NAMALWA (cell line): ENCODE measurements at regions not wholly inside any gene's neighbourhood (a gene's known extent, or its start where the extent isn't known, plus 50 kb on each side); places are given as distances from the start of the nearest gene placed in this dataset.

Experiments
- DNase-seq: peaks from one replicate; pipeline ENCODE4 v3.0.0-alpha.2; 2015; ENCODE audit warnings: low spot score

- DNase-seq = peak; percentile 79
Observed at GRCh38 chr10:88082806-88083596, 219.6 kb downstream of the PTEN start.

- no peak for DNase-seq
Observed at GRCh38 chr10:88083597-88083989, 220.2 kb downstream of the PTEN start.

- DNase-seq = no peak
Observed at GRCh38 chr10:88086187-88086960, 222.9 kb downstream of the PTEN start.

GRCh38 chr10:88088441-88089340 lies 225.3 kb downstream of the PTEN start:
- DNase-seq = no peak

GRCh38 chr10:88089498-88089897 lies 226.1 kb downstream of the PTEN start:
- DNase-seq = no peak

- DNase-seq = no peak
Observed at GRCh38 chr10:88090568-88091214, 227.3 kb downstream of the PTEN start.

- no peak for DNase-seq
Observed at GRCh38 chr10:88091490-88092061, 228.2 kb downstream of the PTEN start.

- DNase-seq = no peak
Observed at GRCh38 chr10:88092265-88092664, 228.8 kb downstream of the PTEN start.

- DNase-seq = no peak
Observed at GRCh38 chr10:88092973-88093372, 229.5 kb downstream of the PTEN start.

GRCh38 chr10:88094795-88095194 lies 231.4 kb downstream of the PTEN start:
- DNase-seq = no peak

- no peak for DNase-seq
Observed at GRCh38 chr10:88095223-88095721, 231.8 kb downstream of the PTEN start.

GRCh38 chr10:88095778-88096431 lies 232.5 kb downstream of the PTEN start:
- DNase-seq = no peak

- DNase-seq = no peak
Observed at GRCh38 chr10:88097092-88097516, 233.7 kb downstream of the PTEN start.

GRCh38 chr10:88097536-88097935 lies 234.1 kb downstream of the PTEN start:
- no peak for DNase-seq

GRCh38 chr10:88100281-88100680 lies 236.9 kb downstream of the PTEN start:
- DNase-seq = no peak

GRCh38 chr10:88101666-88102065 lies 238.2 kb downstream of the PTEN start:
- no peak for DNase-seq

GRCh38 chr10:88103576-88103975 lies 240.2 kb downstream of the PTEN start:
- DNase-seq = no peak

GRCh38 chr10:88104223-88104622 lies 240.8 kb downstream of the PTEN start:
- no peak for DNase-seq

- DNase-seq = no peak
Observed at GRCh38 chr10:88106366-88106765, 242.9 kb downstream of the PTEN start.

GRCh38 chr10:88107296-88108097 lies 244.1 kb downstream of the PTEN start:
- peak; percentile 53 for DNase-seq
